Duodenal mucosa (tissue), 2 donors: ENCODE measurements at regions not wholly inside any gene's neighbourhood (a gene's known extent, or its start where the extent isn't known, plus 50 kb on each side); places are given as distances from the start of the nearest gene placed in this dataset.

ENCODE experiments used
- H3K27ac ChIP-seq: one replicate; pipeline ENCODE4 v1.7.0; 2013; ENCODE audit warnings: low read depth, low read length
- H3K27me3 ChIP-seq, 2 donors: one replicate each; pipeline ENCODE4 v1.7.0; 2013; ENCODE audit warnings: low read length in 2 of 2, control low read depth in 1 of 2; ENCODE audit not compliant: insufficient read depth in 2 of 2, control insufficient read depth in 1 of 2
- H3K36me3 ChIP-seq, 2 donors: one replicate each; pipeline ENCODE4 v1.7.0; 2013; ENCODE audit warnings: low read length in 2 of 2, control low read depth in 1 of 2; ENCODE audit not compliant: insufficient read depth in 2 of 2, control insufficient read depth in 1 of 2
- H3K4me1 ChIP-seq, 2 donors: one replicate each; pipeline ENCODE4 v1.7.0; 2013; ENCODE audit warnings: low read length in 2 of 2, control low read depth in 1 of 2; ENCODE audit not compliant: insufficient read depth in 2 of 2, control insufficient read depth in 1 of 2
- H3K4me3 ChIP-seq, 2 donors: one replicate each; pipeline ENCODE4 v1.7.0; 2013; ENCODE audit warnings: low read length in 2 of 2, low read depth in 1 of 2
- H3K9ac ChIP-seq, 2 donors: one replicate each; pipeline ENCODE4 v1.7.0; 2013; ENCODE audit warnings: low read length in 2 of 2, low read depth in 1 of 2
- H3K9me3 ChIP-seq, 2 donors: one replicate each; pipeline ENCODE4 v1.7.0; 2013; ENCODE audit warnings: low read length in 2 of 2, control low read depth in 1 of 2; ENCODE audit not compliant: control insufficient read depth in 1 of 2

- H3K9ac ChIP-seq = no peak overlapping the region
- H3K4me1 ChIP-seq = no peaks in the 10 kb centered on the region
- peaks cover 0 to 15% of the 10 kb centered on the region in 2 donors for H3K27me3 ChIP-seq
- H3K36me3 ChIP-seq = no peaks in the 10 kb centered on the region
- no peak overlapping the region for H3K4me3 ChIP-seq
- no peaks in the 10 kb centered on the region for H3K9me3 ChIP-seq
- no peak overlapping the region for H3K27ac ChIP-seq
Observed at GRCh38 chr11:45576461-45577215, 88.8 kb downstream of the CHST1 start.

GRCh38 chr11:45573728-45574127 lies 91.7 kb downstream of the CHST1 start:
- Histone ChIP-seq H3K4me1 (no peaks in the 10 kb centered on the region), H3K27me3 (peaks cover 0 to 15% of the 10 kb centered on the region in 2 donors), H3K9ac (no peak overlapping the region), H3K36me3 (no peaks in the 10 kb centered on the region), H3K9me3 (no peaks in the 10 kb centered on the region), H3K27ac (no peak overlapping the region), H3K4me3 (no peak overlapping the region)

GRCh38 chr11:45572354-45573123 lies 92.9 kb downstream of the CHST1 start:
- no peak overlapping the region for H3K27ac ChIP-seq
- no peak overlapping the region for H3K4me3 ChIP-seq
- H3K9me3 ChIP-seq = no peaks in the 10 kb centered on the region
- no peaks in the 10 kb centered on the region for H3K4me1 ChIP-seq
- H3K36me3 ChIP-seq = no peaks in the 10 kb centered on the region
- H3K9ac ChIP-seq = no peak overlapping the region
- peaks cover 0 to 15% of the 10 kb centered on the region in 2 donors for H3K27me3 ChIP-seq

- Histone ChIP-seq H3K4me3 (no peak overlapping the region), H3K9me3 (no peaks in the 10 kb centered on the region), H3K9ac (no peak overlapping the region), H3K27me3 (peaks cover 0 to 3% of the 10 kb centered on the region in 2 donors), H3K36me3 (no peaks in the 10 kb centered on the region), H3K4me1 (no peaks in the 10 kb centered on the region), H3K27ac (no peak overlapping the region)
Observed at GRCh38 chr11:45569776-45570175, 95.6 kb downstream of the CHST1 start.

- Histone ChIP-seq H3K36me3 (no peaks in the 10 kb centered on the region), H3K27ac (no peak overlapping the region), H3K9me3 (no peaks in the 10 kb centered on the region), H3K4me3 (no peak overlapping the region), H3K4me1 (no peaks in the 10 kb centered on the region), H3K27me3 (peaks cover 3 to 8% of the 10 kb centered on the region in 2 donors), H3K9ac (no peak overlapping the region)
Observed at GRCh38 chr11:45568049-45568448, 97.4 kb downstream of the CHST1 start.

GRCh38 chr11:45565446-45565988 lies 99.9 kb downstream of the CHST1 start:
- Histone ChIP-seq H3K9me3 (no peaks in the 10 kb centered on the region), H3K27ac (no peak overlapping the region), H3K36me3 (no peaks in the 10 kb centered on the region), H3K9ac (no peak overlapping the region), H3K4me1 (no peaks in the 10 kb centered on the region), H3K27me3 (peaks cover 3 to 8% of the 10 kb centered on the region in 2 donors), H3K4me3 (no peak overlapping the region)

- no peaks in the 10 kb centered on the region for H3K9me3 ChIP-seq
- H3K36me3 ChIP-seq = no peaks in the 10 kb centered on the region
- H3K27ac ChIP-seq = no peak overlapping the region
- no peak overlapping the region for H3K4me3 ChIP-seq
- H3K9ac ChIP-seq = no peak overlapping the region
- H3K4me1 ChIP-seq = no peaks in the 10 kb centered on the region
- peaks cover 3 to 8% of the 10 kb centered on the region in 2 donors for H3K27me3 ChIP-seq
Observed at GRCh38 chr11:45563810-45564209, 101.6 kb downstream of the CHST1 start.

- no peaks in the 10 kb centered on the region for H3K9me3 ChIP-seq
- no peak overlapping the region for H3K4me3 ChIP-seq
- H3K36me3 ChIP-seq = no peaks in the 10 kb centered on the region
- no peak overlapping the region for H3K9ac ChIP-seq
- peaks cover 3 to 8% of the 10 kb centered on the region in 2 donors for H3K27me3 ChIP-seq
- no peaks in the 10 kb centered on the region for H3K4me1 ChIP-seq
- H3K27ac ChIP-seq = no peak overlapping the region
Observed at GRCh38 chr11:45563171-45563570, 102.3 kb downstream of the CHST1 start.

- no peak overlapping the region for H3K4me3 ChIP-seq
- no peaks in the 10 kb centered on the region for H3K9me3 ChIP-seq
- no peaks in the 10 kb centered on the region for H3K36me3 ChIP-seq
- H3K4me1 ChIP-seq = no peaks in the 10 kb centered on the region
- H3K27me3 ChIP-seq = peaks cover 3 to 8% of the 10 kb centered on the region in 2 donors
- H3K27ac ChIP-seq = no peak overlapping the region
- H3K9ac ChIP-seq = no peak overlapping the region
Observed at GRCh38 chr11:45560913-45561281, 104.5 kb downstream of the CHST1 start.
